ENCODE measurements at regions not wholly inside any gene's neighbourhood (a gene's known extent, or its start where the extent isn't known, plus 50 kb on each side); places are given as distances from the start of the nearest gene placed in this dataset.

- TF ChIP-seq ZNF704 (CRISPR knock-in tag; IDR thresholded peaks at IDR 0.05; ENCODE audit: borderline replicate concordance) (no peak), ATF6 (CRISPR knock-in tag; conservative IDR thresholded peaks at IDR 0.05) (no peak)
Observed at GRCh38 chr9:13865869-13866268, 448.1 kb downstream of the NFIB start (continued).

GRCh38 chr9:13863112-13863511 lies 450.8 kb downstream of the NFIB start:
- Histone ChIP-seq H4K20me1 (ENCODE audit: insufficient read depth, low read length) (no peaks in the 10 kb centered on the region), H3K36me3 (replicated peaks in 1 of 2; ENCODE audit: control insufficient read depth in 1 of 2, insufficient read depth in 2 of 2, low read length in 2 of 2) (no peaks in the 10 kb centered on the region), H3K79me2 (ENCODE audit: insufficient read depth, low read length) (no peaks in the 10 kb centered on the region), H2AFZ (ENCODE audit: low read length) (no peak overlapping the region), H3K9ac (ENCODE audit: insufficient read depth, low read depth, low read length) (no peak overlapping the region), H3K4me3 (replicated peaks in 1 of 3; ENCODE audit: insufficient read depth in 1 of 3, low read depth in 2 of 3, low read length in 3 of 3) (no peak overlapping the region), H3K9me3 (ENCODE audit: low read length) (no peaks in the 10 kb centered on the region), H3K27ac (ENCODE audit: extremely low read length, insufficient read depth, low read length) (no peak overlapping the region), H3K4me1 (ENCODE audit: insufficient read depth, low read length) (no peaks in the 10 kb centered on the region), H3K27me3 (ENCODE audit: control insufficient read depth in 1 of 2, insufficient read depth in 2 of 2, low read length in 2 of 2) (no peaks in the 10 kb centered on the region), H3K4me2 (ENCODE audit: low read depth, low read length) (no peak overlapping the region)
- ChIA-PET CTCF (ENCODE audit: low intra/inter-chr PET ratio, low total read pairs) (no interaction called here), POLR2A (no interaction called here)
- in situ Hi-C loops (cut with HindIII; ENCODE audit: extremely low pct_ligation_motif_present, low pct_unique_long_range_greater_than_20kb), result no loop called here
- FAIRE-seq (no peak), DNase-seq (ENCODE audit: low spot score) (no peak), ATAC-seq (no peak)
- no TSS peak for BruUV-seq (replicated peaks)
- WGBS (ENCODE audit: low lambda C conversion rate), result 4% methylated on average over 1 of the region's 1 CpG
- intact Hi-C loops (cut with micrococcal nuclease; ENCODE audit: unreplicated experiment), result no loop called here
- no peak for TF ChIP-seq PLSCR1 (CRISPR knock-in tag; IDR thresholded peaks at IDR 0.05; ENCODE audit: borderline replicate concordance)
- no peak for TF ChIP-seq SAP130 (CRISPR knock-in tag; IDR thresholded peaks at IDR 0.05; ENCODE audit: low read depth)
- no peak for TF ChIP-seq ZNF549 (CRISPR knock-in tag; IDR thresholded peaks at IDR 0.05)
- no peak for TF ChIP-seq ZNF280D (CRISPR knock-in tag; IDR thresholded peaks at IDR 0.05)
- no peak for TF ChIP-seq ZNF552 (CRISPR knock-in tag; IDR thresholded peaks at IDR 0.05; ENCODE audit: borderline replicate concordance)
- TF ChIP-seq ZNF749 (CRISPR knock-in tag; IDR thresholded peaks at IDR 0.05; ENCODE audit: borderline replicate concordance), result no peak
- no peak for TF ChIP-seq ZNF331 (CRISPR knock-in tag; IDR thresholded peaks at IDR 0.05)
- no peak for TF ChIP-seq CREM (IDR thresholded peaks at IDR 0.05)
- no peak for TF ChIP-seq CREM (CRISPR knock-in tag; IDR thresholded peaks at IDR 0.05)
- no peak for TF ChIP-seq HNRNPL (IDR thresholded peaks at IDR 0.05; ENCODE audit: low read depth, low read length)
- no peak for TF ChIP-seq MLX (CRISPR knock-in tag; IDR thresholded peaks at IDR 0.05)
- TF ChIP-seq KAT8 (CRISPR knock-in tag; IDR thresholded peaks at IDR 0.05), result no peak
- no peak for TF ChIP-seq ZMYM3 (CRISPR knock-in tag; IDR thresholded peaks at IDR 0.05)
